ENCODE measurements at regions not wholly inside any gene's neighbourhood (a gene's known extent, or its start where the extent isn't known, plus 50 kb on each side); places are given as distances from the start of the nearest gene placed in this dataset.
"Not testable (repeated sequence)": the region's sequence is repeated elsewhere in the genome, so short reads cannot be mapped to it uniquely, and the experiment has no call there.

DNA sequence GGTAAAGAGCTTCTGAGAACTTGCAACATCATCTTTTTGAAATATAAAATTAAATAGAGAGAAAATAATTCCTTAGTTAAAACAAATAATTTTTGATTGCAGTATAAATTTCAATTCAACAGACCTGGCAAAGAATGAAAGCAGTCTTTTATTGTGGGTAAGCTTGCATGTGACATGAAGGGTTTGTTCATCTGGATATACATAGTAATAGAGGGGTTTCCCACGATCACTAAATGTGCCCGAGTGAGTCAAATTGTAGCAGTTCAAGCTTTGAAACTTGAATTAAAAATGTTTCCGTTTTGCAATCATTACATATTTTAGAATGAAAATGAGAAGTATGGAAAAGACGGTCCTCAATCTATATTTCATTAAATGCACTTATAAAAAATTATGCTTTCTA is 658.4 kb upstream of the MBL2 start:
- DNase-seq = no peak

DNA sequence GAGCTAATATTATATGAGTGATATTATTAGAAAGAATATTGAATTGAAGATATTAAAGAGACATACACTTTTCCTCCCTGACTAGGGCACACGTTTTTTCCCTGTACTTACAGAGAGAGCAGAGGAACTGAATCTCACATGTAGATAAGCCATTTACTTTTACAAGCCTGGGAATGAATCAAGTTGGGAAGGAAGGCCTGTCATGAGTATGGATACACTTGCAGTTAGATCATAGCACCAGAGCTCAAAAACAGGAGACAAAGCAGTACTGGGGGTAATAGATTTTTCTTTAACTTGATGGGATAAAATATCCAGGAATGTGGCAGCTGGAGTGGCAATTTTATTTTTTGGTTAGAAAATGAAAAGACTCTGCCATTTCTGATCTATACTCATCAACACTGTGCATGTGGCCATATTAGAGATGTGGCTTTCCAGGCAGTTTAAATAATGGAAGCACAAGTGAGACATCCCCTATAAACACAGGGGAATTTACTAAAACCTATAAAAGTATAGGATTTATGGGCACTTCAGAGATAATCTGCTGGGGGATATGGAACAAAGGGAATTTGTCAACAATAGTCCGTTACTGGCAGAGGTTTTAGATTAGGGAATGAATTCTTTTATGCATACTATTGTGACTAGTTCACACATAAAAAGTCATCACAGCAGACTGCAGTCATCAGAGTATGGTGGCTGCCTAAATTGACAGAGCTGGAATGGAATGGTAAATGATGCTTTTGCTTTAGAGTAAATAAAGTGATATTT is 657.7 kb upstream of the MBL2 start:
- no peak for DNase-seq

DNA sequence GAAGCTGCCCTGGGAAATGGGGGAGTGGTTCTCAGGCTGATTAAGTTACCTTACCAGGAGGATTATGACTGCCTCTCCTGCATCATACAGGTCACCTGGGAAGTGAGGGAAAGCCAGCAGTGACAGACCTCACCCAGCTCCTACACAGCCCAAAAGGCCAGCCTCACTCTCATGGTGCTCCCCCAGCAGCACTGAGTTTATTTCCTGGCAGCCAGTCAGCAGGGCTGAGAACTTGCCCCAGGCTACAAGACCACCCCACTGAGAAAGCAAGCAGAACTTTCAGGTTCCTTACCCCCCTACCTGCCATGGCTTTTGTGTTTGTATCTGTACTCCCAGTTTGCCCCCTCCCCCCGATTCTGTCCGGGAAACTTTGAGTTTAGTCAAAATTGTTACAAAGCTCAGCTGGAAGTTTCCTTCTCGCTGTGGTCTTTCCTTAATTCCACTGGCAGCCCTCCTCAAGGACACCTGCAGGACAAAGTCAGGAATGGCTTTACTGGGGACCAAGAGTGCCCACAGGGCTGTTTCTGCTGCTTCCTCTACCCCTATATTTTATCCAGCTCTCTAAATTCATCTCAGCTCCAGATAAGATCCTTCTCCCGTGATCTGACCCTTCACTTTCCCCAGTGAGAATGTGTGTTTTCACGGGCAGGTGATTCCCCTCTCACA is 649.8 kb upstream of the MBL2 start:
- no peak for DNase-seq

DNA sequence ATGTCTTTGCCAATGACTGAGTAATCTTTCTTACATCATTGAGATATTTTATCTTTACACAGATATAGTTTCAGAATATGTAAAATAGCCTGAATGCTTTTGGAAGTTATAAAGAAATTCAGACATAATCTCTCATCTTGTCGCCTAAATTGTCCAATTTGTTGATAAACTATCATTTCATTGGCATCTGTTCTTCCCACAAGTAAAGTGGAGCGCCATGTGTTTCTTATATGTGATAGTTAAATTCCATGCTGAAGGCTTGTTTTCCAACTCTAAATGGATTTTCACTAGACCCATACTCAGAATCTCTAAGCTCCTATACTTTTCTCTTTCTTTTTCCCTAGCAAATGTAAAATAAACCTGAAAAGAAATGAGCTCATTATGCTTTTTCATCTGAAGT is 640.1 kb upstream of the MBL2 start:
- no peak for DNase-seq

DNA sequence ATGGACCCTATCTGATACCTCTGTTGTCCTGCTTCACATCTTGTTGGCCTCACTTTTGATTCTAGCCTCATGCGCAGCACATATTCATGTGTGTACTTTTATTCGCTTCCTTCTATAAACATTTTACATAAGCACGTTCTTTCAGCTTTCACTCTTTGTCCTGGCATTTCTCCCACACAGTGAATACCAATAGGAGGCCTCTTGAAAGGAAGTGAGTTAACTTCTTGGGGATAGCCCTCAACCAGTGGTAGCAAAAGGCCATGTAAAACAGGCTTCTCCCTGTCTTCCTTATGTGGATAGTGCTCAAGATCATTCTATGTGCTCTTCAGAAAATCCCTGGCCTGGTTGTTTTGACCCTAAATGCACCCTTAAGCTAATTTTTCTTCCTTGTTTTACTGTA is 633.9 kb upstream of the MBL2 start:
- no peak for DNase-seq

DNA sequence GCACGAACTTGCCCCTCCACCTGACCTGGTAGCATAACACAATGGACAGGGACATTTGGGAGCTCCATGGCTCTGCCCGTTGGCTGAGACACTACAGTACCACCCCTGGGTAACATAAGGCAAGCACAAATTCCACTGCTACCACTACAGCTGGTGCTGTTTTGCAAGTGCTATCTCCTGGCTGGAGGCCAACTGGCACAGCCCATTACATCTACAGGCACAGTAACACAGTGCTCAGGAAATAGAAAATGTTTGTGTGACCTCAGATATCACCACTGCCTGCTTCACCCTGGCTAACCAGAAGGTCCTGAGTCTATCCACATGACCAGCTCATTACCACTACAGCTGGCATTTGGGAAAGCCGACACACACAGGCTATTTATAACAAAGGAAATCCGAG is 631.1 kb upstream of the MBL2 start:
- peak; percentile 93 for DNase-seq

DNA sequence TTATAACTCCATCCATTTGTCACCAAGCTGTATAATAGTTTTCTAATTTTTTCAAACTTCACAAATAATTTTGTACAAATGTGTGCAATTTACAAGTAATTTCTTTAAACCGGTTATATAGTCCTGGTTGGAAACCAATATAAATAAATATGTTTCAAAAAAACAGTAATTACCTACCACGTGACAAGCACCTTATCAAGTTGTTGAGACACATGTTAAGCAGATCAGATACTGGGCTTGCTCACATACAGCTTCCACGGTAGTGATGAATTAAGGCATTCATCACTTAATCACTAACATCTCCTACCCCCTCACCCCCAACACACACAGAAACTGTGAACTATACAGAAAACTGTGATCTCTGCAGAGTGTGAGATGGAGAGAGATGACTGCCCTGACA is 630.0 kb upstream of the MBL2 start:
- no peak for DNase-seq

DNA sequence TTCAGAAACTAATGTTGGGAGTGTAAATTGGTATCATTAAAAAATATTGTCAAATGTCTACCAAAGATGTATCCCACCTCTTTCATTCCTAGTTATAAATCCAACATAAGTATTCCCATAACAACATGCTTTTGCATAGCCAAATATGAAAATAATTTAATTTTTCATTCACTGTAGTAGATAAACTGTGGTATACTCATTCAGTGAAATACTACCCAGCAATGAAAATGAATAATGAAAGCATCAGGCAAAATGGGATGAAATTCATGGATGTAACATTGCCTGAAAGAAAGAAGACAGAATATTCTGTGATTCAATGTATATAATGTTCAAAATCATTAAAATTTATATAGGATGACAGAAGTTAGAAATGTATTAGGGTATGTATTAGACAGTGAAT is 629.0 kb upstream of the MBL2 start:
- DNase-seq = no peak

DNA sequence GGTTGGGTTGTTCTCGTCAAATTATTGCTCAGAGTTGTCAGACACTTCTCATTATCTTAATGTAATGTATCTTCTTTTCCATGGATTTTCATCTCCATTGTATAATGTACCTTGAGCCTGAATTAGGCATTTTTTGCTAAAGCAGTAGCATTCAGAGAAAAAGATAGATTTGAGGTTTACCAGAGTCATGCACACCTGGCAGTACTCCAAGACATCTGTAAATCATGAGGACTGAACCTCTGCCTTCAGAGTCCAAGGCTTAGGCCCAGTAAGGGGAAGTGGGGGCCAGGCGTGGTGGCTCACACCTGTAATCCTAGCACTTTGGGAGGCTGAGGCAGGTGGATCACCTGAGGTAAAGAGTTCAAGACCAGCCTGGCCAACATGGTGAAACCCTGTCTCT is 624.3 kb upstream of the MBL2 start:
- no peak for DNase-seq

DNA sequence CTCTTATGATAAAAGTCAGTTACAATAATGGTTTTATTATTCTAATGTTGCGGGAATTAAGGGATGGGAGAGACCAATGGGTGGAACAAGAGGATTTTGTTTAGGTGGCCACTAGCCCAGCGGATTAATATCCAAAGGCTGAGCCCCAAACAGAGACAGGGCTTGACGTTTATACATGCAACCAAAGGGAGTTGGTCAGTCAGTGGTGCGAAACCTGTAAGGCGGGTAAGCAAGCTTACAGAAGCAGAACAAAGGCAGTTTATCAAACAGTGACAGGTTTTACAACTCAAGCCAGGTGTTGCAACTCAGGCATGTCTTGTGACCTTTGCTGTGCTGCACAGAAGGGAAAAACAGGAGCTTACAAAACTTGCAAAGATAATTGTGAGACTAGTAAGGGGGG is 622.9 kb upstream of the MBL2 start:
- DNase-seq = no peak

DNA sequence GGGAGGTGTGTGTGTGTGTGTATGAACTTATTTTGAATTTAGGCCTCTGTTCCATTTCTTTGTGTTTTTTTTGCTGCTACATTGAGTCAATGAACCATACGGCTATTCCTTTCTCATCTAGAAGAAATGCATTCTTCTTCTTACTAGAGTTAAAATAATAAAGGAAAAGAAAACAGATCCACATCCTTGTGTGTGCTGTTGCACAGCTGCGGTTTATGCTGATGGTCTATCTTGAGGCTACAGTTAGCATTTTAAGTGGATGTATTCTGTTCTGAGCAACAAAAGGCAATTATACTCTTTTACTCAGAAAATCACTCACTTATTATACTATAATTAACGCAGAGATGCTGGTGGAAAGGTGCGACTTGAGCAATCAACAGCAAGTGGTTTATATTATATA is 615.0 kb upstream of the MBL2 start:
- no peak for DNase-seq

DNA sequence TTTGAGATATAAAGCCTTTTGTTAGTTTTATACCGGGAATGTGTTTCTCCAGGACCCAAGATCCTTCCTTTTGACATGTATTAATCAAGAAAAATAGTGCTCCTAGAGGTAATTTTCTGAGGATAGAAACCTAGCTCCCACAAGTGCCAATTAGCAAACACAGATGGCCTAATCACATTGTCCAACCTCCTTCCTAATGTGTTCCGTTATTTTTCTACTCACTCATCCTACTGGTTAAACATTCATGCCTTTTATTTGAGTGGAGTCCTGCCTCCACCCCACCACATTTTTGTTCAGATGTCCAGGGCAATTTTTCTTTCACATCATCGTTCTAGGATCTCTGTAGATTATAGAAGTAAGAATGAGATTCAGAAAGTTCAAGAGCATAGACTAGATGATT is 610.0 kb upstream of the MBL2 start:
- no peak for DNase-seq

DNA sequence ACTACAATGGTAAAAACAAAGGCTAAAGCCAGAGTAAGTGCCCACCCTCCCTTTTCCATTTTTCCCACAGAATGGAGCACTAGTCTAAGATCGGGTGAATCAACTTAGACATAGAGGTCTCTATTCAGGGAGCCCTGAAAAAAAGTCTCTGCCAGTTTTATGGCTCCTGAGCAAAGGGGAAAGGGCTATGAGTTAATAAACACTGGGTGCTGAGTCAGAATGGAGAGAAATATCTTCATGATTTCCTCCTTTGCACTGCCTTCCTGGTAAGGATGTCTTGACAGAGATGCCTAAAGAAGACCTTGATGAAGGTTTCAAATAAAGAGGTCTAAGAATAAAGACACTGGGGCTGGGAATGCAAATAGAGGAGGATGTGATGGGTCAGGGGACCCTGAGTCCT is 607.4 kb upstream of the MBL2 start:
- DNase-seq = no peak

DNA sequence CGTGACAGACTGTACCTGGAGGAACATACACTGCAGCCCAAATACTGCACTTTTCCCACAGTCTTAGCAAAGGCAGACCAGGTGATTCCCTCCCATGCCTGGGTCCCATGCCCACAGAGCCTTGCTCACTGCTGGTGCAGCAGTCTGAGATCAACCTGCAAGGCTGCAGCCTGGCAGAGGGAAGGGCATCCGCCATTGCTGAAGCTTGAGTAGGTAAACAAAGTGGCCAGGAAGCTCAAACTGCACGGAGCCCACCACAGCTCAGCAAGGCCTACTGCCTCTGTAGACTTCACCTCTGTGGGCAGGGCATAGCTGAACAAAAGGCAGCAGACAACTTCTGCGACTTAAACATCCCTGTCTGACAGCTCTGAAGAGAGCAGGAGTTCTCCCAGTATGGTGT is 597.8 kb upstream of the MBL2 start:
- DNase-seq = no peak

DNA sequence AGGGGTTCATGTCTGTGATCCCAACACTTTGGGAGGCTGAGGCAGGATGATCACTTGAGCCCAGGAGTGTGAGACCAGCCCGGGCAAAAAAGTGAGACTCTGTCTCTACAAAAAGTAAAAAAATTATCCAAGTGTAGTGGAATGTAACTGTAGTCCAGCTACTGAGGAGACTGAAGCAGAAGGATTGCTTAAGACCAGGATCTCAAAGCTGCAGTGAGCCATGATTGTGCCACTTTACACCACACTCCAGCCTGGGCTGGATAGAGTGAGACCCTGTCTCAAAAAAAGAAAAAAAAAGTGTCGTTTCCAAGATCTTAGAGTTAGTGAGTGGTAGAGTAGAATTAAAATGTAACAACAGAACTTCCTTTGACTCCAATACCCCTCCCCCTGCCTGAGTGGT is 589.4 kb upstream of the MBL2 start:
- DNase-seq = no peak

DNA sequence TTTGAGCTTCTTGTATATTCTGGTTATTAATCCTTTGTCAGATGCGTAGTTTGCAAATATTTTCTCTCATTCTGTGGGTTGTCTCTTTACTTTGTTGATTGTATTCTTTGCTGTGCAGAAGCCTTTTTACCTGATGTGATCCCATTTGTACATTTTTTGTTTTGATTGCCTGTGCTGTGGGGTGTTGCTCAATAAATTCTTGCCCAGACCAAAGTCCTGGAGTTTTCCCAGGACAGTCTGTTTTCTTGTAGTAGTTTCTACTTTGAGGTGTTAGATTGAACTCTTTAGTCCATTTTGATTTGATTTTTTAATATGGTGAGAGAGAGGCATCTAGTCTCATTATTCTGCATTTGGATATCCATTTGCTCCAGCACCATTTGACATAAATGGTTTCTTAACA is 588.7 kb upstream of the MBL2 start:
- DNase-seq = no peak

DNA sequence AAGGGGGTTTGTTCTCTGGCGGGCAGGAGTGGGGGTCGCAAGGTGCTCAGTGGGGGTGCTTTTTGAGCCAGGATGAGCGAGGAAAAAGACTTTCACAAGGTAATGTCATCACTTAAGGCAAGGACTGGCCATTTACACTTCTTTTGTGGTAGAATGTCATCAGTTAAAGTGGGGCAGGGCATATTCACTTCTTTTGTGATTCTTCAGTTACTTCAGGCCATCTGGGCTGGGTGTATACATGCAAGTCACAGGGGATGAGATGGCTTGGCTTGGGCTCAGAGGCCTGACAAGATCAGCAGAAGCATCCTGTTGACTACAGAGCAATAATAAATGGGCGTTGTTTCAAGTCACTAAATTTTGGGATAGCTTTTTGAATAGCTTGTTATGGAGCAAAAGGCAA is 586.4 kb upstream of the MBL2 start:
- not testable (repeated sequence) for DNase-seq

DNA sequence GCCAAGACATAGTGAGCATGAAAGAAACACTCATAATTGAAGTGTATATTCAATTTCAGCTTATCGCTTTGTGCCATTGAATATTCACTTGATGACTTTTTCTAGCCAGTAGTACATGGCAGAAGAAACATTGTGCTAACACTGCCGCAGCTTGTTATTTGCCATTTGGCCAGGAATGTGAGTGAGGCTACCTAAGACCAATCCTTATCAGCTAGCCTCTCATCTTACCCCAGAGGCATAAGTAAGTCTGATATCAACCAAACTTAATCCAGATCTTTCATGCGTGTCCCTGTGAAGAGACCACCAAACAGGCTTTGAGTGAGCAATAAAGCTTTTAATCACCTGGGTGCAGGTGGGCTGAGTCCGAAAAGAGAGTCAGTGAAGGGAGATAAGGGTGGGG is 586.0 kb upstream of the MBL2 start:
- DNase-seq = no peak

DNA sequence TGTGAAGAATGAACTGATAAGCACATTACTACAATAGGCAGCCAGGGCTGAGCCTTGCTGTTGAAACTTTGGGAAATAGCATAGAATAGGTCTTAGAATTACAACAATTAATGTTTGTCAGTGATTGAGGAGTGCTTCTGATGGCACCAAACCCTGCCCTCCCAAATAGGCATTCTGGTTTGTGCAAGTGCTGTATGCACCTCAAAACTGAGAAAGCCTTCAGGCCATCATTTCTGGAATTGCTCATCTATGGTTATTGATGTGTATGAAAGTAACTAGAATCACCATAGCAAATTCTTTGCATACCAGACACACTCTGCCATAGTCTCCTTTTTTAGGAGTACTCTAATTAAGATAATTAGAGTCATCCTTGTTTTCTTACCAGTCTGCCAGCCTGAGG is 585.0 kb upstream of the MBL2 start:
- DNase-seq = no peak

DNA sequence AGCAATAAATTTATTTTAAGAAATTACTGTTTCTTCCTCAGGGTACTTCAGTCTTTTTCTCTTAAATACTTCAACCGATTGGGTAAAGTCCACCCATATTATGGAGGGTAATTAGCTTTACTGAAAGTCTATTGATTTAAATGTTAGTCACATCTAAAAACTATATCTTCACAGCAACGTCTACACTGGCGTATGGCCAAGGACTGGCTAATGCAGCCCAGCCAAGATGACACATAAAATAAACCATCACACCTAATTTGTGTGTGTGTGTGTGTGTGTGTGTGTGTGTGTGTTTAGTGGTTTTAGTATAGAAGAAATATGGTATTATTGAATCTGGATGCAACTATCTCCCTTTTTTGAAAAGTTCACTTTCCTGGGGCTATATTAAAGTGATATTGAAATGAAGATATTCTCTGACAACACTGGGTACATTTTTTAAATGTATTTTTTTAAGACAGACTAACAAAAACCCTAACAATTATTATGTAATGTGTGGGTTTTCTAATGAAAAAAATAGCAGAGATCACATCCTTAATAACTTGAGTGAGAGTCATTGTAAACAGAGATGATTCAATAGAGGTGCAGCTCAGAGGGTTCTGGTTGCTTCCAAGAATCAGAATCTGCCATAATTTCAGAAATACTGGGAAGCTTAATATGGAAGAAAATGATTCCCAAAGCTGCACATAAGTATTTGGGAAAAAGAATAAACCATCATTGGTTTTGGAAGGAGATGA is 584.2 kb upstream of the MBL2 start:
- peak; percentile 8 for DNase-seq

DNA sequence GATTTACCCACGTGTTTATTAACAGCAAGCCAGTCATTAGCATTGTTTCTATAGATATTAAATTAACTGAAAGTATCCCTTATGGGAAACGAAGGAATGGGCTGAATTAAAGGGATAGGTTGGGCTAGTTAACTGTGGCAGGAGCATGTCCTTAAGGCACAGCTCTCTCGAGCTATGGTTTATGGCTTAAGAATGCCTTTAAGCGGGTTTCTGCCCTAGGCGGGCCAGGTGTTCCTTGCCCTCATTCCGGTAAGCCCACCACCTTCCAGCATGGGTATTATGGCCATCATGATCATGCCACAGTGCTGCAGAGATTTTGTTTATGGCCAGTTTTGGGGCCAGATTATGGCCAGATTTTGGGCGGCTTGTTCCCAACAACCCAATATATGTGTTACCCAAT is 569.9 kb upstream of the MBL2 start:
- DNase-seq = not testable (repeated sequence)

DNA sequence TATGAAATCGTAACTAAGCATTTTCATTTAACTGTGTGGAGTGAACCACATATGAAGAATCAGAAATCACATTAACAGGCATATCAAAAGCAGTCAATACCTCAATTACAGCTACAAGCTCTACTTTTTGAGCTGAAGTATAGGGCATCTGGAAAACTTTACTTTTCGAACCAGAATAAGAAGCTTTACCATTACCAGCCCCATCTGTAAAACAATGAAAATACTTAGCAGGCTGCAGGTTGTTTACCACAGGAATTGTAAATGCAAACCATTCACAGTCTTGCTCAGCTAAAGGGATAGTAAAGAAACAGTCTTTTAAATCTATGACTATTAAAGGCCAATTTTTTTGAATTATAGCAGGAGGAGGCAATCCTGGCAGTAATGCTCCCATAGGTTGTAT is 565.6 kb upstream of the MBL2 start:
- DNase-seq = not testable (repeated sequence)

DNA sequence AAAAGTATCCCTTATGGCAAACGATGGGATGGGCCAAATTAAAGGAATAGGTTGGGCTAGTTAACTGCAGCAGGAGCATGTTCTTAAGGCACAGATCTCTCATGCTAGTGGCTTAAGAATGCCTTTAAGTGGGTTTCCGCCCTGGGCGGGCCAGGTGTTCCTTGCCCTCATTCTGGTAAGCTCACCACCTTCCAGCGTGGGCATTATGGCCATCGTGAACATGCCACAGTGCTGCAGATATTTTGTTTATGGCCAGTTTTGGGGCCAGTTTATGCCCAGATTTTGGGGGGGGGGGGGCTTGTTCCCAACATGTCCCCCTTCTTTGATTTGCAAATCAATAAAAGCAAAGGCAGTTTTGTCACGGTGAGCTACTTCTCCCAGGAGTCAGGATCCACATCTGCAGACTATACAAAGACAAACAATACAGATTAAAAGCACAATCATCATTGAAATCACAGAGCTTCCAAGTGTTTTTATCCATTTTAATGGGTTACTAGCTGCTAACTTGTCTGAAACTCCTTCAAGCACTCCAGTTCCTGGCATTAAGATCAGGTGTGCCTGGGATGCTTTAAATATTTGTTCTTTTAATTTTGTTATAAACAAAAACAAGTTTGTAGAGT is 563.3 kb upstream of the MBL2 start:
- DNase-seq = not testable (repeated sequence)

Measured in tongue (tissue), 1 donor.